NCI-H2227 (cell line): ENCODE measurements at regions not wholly inside any gene's neighbourhood (a gene's known extent, or its start where the extent isn't known, plus 50 kb on each side); places are given as distances from the start of the nearest gene placed in this dataset.

Source experiments
- DNase-seq: peaks from one replicate; lab custom pipeline; 2025; ENCODE audit not compliant: unreplicated experiment; lab: John Stamatoyannopoulos, UW

GRCh38 chr15:98263787-98264186 is 303.3 kb downstream of the ARRDC4 start:
- no peak for DNase-seq

DNA sequence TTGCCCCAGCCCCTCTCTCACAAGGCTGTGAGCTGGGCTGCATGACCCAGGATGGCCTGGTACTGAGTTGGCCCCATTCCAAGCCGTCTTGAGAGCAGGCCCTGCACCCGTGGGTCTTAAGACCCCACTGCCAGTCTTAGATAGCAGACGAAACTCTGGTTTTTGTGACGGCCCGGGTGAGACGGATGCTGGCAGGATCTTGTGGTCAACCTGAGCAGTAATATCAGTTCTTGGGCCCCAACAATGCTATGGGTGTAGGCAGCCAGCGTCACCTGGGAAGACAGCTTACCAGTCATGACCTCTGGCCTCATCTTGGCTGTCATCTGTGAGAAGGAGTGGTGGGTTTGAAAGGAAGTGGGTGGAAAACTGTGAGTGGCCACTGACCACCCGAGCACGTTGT is 305.8 kb downstream of the ARRDC4 start:
- DNase-seq: no peak

GRCh38 chr15:98268163-98268562 is 307.7 kb downstream of the ARRDC4 start:
- no peak for DNase-seq

GRCh38 chr15:98272625-98273024 is 312.1 kb downstream of the ARRDC4 start:
- DNase-seq: no peak

DNA sequence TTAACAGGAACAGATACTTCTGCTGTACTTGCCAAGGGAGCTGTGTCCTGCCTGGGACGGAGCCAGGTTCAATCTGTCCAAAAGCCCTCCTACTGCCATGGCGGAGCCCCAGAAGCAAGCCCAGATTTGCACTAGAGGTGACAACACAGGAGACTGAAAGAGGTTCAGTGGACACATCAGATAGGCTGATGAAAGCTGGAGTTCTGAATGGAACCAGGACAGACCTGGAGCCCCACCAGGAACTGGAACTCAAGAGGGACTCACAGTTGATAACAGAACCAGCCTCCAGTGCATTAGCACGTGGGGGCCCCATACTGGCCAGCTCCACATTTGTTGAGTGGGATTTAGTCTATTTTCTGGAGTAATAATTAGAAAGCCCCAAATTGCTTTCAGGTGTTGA is 315.5 kb downstream of the ARRDC4 start:
- DNase-seq: no peak

DNA sequence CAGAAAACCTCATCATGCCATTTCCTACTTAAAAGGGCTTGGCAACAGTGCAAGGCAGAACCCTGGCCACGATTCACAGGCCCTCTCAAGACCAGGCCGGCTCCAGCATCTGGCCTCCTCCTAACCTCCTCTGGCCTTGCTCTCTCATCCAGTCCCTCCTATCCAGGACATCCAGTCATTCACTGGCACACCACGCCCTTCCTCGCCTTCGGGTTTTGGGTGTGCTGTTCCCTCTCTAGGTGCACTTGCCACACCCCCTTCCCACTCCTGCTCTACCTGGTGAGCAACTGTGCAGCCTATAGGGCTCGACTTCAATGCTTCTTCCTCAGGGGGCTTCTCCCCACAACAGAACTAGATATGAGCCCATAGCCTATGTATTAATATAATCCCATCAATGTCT is 317.1 kb downstream of the ARRDC4 start:
- DNase-seq: no peak

DNA sequence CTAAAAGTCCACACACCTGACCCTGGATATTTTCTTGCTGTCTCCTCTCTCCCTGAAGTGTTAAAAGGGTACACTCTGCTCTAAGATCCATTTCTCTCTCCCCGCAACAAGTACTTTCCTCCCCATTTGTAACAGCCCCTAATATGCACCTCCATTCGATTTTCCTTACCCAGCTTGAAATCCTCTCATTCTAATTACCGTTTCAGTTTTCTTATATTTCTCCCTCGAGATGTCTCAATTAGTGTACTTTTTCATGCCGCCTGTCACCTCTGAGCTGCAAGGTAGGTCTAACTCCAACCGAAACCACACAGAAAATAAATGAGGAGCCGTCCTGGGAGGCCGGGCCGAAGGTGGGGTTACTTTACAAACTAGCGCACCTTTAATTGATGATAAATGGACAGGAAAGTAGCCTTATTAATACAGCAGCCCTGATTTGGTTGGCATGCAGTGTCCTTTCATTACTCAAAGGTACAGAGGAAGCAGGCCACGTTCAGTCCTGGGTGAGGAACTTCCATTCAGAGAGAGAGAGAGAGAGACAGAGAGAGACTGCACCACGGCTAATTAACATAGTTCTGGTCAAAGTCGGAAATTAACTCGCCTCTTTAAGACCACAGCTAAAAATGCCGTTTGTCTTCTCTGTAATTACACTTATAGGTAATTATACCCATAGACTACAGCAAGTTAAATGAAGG is 319.9 kb downstream of the ARRDC4 start:
- no peak for DNase-seq

DNA sequence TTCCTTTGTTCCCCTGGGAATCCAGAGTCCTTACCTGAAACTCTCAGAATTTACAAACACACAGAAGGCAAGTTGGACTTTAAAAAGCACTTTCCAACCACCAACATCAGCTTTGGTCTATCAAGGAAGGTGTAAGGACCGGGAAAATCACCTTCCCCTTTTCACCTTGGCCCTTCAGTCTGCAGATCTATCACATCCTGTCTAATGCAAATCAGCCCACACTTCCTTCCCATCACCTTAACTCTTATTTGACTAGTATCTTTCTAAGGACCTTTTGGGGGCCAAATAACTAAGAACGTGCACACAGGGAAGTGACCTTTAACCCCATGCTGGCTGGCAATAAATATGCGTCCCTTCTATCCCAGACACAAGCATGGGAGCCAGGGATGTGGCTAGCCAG is 320.6 kb downstream of the ARRDC4 start:
- no peak for DNase-seq

DNA sequence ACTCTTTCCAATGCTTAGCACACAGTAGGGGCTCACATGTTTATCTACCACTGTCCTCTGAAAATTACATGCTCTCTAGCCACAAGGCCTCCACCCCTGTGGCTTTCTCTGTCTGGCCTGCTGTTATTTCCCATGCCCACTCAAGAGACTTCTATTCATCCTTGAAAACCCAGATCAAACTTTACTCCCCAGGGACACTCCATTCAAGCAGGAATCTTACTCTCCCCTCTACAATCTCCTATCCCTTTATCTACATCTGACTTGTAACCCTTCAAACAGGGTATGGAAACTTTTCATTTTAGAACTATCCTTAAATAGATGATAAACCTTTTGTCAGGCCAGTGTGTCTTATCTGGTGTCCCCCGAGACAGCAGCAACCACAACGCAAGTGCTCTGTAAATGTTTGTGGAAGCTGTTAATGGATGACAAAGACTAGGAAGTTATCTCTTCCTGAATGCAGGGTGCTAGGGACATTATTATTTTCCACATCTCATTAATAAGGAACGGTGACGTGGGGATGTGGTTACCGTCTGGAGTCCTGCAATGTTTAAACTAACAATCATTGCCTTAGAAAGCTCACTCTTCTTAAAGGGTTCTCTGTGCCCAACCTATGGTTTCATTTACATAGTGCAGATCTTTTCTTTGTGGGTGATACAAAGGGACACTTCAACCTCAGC is 322.3 kb downstream of the ARRDC4 start:
- no peak for DNase-seq

DNA sequence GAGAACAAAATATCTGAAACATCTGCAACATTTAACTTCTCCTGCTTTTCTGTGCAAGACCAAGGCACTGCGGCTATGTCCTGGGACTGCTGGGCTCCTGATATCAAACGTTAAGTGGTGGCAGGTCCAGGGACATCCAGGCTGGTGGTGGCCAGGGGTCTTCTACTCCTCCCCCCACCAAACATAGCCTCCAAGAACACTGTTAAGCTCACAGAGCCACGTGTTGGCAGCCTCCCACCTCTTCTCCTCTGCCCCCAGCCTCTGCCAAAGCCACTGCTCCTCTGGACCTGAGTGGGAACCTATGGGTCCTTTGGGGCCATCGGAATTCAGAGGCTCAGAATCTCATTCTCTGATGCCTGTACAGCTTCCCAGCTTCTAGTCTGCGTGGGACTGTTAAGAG is 325.7 kb downstream of the ARRDC4 start:
- no peak for DNase-seq

- DNase-seq: no peak
These were observed 326.3 kb downstream of the ARRDC4 start for GRCh38 chr15:98286831-98287230.

- no peak for DNase-seq
These were observed 327.6 kb downstream of the ARRDC4 start for GRCh38 chr15:98288091-98288590.

DNA sequence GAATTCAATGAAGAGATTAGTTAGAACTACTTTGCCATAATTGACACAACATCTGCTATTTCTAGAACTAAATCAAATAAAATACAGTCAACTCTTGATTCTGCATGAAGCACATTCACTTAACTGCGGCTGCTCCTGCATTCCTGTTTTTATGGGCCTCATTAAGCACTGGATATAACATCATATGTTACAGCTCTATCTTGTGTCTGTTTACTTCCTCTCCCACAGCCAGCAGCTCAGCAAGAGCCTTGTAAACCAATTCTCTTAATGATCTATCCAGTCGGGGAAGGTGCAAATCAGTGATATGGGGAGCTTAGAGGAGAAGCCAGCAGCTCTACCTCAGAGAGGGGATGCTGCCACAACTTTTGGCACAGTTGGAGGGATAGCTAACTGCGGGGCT is 329.2 kb downstream of the ARRDC4 start:
- DNase-seq: no peak

GRCh38 chr15:98292442-98293240 is 332.1 kb downstream of the ARRDC4 start:
- peak; percentile 26 for DNase-seq

- DNase-seq: no peak
These were observed 333.6 kb downstream of the ARRDC4 start for GRCh38 chr15:98294126-98294525.

- peak; percentile 28 for DNase-seq
These were observed 334.7 kb downstream of the ARRDC4 start for GRCh38 chr15:98295101-98295759.

GRCh38 chr15:98296653-98297052 is 336.1 kb downstream of the ARRDC4 start:
- no peak for DNase-seq

DNA sequence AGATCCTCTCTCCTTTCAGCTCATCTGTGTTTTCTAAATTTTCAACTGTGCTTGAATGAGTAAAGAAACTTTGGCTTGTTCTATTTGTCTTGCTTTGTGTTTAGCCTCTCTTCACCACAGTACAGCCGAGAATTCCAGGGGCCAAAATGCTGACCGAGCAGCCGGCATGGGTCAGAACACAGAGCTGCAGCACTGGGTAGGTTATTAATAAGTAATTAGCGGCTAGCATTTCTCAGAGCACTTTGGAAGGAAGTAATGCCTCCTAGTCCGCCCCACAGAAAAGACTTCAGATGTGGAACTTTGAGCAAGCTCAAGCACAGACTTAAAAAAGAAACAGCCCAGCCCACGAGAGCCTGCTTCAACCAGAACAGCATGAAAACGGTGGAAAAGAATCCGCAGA is 343.9 kb downstream of the ARRDC4 start:
- DNase-seq: no peak

DNA sequence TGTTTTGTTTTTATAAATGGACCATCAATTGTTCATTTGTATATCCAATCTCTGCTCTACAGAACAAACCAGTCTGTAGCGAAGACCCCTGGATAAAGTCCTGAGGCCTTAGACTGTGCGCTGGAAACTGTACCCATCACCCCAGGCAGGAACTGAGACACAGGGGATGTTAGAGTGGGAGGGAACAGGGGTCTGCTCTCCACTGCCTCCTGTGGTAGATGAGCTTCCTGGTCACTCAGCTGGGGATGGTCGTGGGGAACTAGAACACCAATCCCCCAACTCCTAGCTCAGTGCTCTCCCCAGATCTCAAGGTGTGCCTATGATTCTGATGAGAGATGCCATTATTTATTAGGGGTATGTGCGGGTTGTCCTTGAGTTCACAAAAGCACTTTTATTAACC is 340.2 kb upstream of the IGF1R start:
- DNase-seq: no peak

DNA sequence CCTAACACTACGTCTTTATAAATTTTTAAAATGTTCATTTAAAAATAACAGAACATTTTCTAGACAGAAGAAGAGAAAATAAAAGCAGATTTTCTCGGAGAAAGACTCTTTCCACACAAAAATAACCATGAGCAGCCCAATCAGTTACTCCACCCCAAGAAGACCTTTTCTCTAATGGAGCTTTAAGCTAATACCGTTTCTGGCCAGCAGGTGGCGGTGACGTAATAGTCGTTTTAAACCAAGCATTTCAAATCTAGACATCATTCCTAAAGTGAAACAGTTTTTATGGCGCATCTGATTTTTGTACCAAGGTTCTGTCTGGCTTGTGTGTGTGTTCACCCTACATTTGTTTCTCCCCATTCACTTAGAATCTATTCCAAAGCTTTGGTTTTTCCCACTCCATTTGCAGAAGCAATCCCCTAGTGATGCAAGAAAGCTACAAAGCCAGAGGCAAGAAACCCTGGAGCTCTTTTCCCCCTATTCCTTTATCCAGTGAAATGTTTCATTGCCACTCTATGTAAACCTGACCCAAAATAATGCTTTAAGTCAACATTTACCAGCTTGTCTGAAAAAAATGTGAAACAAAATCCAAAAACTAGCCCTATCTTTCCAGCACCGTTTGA is 336.7 kb upstream of the IGF1R start:
- peak; percentile 74 for DNase-seq

DNA sequence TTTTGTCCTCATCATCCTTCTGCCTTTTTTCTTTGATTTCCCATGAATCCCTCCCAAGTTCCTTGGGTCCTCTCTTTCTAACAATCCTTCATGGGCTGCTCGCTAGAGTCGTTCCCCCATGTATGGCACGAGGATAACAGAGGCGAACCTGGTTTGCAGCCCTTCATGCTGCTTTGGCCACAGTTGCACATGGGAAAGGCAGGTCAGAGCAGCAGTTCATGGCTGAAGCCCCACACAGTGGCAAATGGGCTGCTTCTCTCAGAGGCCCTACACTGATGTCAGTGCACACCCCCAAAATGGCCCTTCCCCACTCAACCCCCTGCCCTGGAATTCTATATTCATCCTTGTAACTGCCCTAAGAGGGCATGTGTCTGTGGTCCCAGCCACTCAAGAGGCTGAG is 335.4 kb upstream of the IGF1R start:
- DNase-seq: no peak
